Fibroblast of the aortic adventitia (primary cell): ENCODE measurements at regions not wholly inside any gene's neighbourhood (a gene's known extent, or its start where the extent isn't known, plus 50 kb on each side); places are given as distances from the start of the nearest gene placed in this dataset.
A peak's percentile ranks its signal among the peaks of the same experiment; 100 is the strongest.

ENCODE experiments used
- DNase-seq: peaks from one replicate; pipeline ENCODE4 v3.0.0-alpha.2; 2010; ENCODE audit warnings: low read depth
- H3K4me3 ChIP-seq: 2 replicates; pipeline ENCODE4 v1.5.1; 2011; ENCODE audit warnings: low read depth, mild to moderate bottlenecking, control low read depth, low read length, moderate library complexity
- TF ChIP-seq, protein P1 (sequence below): IDR thresholded peaks from 2 replicates; pipeline ENCODE4 v1.5.1; 2011; ENCODE audit warnings: mild to moderate bottlenecking, low read length, control low read depth, inconsistent platforms; ENCODE audit not compliant: insufficient read depth

DNA sequence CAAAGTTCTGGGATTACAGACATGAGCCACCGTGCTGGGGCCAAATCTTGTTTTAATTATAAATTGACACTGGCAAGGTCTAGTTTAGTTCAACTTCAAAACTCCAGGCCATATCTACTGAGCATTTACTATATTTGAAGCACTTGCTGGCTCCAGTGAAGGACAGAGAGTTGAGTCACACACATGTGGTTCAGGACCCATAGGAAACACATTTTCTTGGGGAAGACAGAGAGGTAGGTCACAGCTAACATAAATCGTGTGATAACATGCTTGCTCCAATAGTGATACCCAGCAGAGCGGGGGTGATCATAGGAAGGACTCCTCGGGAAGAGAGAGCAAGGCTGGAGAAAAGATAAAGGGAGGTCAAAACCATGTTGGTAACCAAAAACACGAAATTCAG, 170.6 kb upstream of the TSC22D1 start:
- no peak overlapping the region for H3K4me3 ChIP-seq
- TF ChIP-seq, protein P1, sequence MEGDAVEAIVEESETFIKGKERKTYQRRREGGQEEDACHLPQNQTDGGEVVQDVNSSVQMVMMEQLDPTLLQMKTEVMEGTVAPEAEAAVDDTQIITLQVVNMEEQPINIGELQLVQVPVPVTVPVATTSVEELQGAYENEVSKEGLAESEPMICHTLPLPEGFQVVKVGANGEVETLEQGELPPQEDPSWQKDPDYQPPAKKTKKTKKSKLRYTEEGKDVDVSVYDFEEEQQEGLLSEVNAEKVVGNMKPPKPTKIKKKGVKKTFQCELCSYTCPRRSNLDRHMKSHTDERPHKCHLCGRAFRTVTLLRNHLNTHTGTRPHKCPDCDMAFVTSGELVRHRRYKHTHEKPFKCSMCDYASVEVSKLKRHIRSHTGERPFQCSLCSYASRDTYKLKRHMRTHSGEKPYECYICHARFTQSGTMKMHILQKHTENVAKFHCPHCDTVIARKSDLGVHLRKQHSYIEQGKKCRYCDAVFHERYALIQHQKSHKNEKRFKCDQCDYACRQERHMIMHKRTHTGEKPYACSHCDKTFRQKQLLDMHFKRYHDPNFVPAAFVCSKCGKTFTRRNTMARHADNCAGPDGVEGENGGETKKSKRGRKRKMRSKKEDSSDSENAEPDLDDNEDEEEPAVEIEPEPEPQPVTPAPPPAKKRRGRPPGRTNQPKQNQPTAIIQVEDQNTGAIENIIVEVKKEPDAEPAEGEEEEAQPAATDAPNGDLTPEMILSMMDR = no peak
- no peak for DNase-seq

DNA sequence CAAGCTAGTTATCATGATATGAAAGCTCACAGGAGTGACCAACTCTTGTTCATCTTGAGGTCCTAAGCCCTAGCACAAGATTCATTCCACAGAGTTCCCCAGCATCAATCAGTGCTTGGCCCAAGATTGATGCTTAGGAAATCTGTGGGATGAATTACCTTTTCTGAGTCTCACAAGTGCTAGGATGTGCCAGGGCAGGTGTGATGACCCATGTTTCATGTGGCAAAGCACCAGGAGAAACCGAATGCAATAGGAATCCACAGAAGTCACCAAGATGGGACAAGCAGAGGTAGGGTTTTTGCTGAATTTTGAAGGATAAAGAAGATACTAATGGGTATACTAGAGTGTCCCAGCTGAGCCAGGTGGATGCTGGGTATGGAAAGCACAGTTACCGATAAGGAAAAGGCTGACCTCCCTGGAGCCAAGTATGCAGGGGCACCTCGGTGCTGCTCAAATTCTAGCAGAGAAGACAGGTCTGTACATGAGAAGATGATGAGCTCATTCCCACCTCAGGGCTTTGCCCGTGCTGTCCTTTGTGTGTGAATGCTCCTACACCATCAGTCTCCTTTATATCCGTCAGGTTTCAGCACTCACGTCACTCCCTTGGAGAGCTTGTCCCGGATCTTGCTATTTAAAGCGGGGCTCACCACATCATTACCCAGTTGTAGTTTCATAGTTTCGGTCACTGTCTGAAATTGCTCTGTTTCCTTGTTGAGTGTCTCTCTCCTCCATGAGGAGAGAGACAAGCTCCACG, 168.9 kb upstream of the TSC22D1 start:
- TF ChIP-seq, protein P1 = no peak
- no peak overlapping the region for H3K4me3 ChIP-seq
- no peak for DNase-seq

DNA sequence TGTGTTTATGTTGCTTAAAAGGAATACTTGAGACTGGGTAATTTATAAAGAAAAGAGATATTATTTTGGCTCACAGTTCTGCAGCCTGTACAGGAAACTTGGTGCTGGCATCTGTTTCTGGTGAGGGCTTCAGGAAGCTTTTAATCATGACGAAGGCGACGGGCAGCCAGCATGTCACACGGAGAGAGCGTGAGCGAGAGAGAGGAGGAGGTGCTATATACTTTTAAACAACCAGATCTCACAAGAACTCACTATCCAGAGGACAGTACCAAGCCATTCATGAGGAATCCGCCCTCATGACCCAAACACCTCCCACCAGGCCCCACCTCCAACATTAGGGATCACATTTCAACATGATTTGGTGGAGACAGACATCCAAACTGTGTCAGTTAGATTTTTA, 163.4 kb upstream of the TSC22D1 start:
- TF ChIP-seq, protein P1 = no peak
- no peak overlapping the region for H3K4me3 ChIP-seq
- DNase-seq = no peak

DNA sequence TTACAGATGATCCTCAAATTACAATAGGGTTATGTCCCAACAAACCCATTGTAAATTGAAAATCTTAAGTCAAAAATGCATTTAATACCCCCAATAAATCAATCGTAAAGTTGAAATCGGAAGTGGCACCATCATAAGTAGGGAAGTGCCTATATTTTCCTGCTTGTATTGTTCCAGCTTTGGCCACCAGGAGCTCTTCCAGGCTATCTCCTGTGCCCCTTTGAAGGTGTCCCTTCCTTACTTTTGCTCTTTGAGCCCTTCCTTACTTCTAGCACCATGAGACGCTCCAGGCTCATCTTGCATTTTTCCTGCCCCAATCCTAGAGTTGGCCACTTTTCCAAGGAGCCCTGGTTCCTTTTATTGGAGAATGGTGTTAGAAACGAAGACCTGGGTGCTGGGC, 163.0 kb upstream of the TSC22D1 start:
- DNase-seq = no peak
- TF ChIP-seq, protein P1 = peak; percentile 16
- H3K4me3 ChIP-seq = no peak overlapping the region

DNA sequence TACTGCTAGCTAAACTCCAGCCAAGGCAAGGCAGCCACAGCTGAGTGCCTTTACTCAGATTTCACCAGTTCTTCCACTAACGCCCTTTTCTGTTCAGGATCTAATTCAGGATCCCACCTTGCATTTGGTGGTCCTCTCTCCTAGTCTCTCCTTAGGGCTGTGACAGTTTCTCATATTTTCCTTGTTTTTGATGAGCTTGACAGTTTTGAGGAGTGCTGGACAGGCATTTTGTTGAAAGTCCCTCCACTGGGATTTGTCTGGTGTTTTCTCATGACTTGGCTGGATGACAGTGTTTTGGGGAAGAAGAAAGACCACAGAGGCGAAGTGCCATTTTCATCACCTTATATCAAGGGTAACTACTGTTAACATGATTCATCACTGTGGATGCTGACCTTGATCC, 162.3 kb upstream of the TSC22D1 start:
- TF ChIP-seq, protein P1 = no peak
- no peak overlapping the region for H3K4me3 ChIP-seq
- no peak for DNase-seq

DNA sequence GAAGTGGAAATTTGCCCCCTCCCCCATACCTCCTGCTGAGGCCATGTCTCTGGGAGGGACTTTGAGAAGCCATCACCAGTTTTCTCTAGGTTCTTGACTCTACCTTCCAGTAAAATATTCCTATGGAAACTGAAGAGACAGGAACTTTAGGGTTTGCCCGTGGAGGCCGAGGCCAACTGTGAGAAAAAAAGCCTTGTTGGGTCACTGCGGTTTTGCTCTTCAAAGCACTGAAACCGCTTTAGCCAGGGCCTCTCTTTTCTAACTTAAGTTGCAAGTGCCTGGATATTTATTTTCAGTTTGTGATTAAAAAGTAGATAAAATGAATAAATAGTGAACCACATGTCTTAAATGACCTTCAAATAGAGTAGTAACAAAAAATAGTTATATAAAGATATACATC, 159.7 kb upstream of the TSC22D1 start:
- DNase-seq = no peak
- TF ChIP-seq, protein P1 = no peak

DNA sequence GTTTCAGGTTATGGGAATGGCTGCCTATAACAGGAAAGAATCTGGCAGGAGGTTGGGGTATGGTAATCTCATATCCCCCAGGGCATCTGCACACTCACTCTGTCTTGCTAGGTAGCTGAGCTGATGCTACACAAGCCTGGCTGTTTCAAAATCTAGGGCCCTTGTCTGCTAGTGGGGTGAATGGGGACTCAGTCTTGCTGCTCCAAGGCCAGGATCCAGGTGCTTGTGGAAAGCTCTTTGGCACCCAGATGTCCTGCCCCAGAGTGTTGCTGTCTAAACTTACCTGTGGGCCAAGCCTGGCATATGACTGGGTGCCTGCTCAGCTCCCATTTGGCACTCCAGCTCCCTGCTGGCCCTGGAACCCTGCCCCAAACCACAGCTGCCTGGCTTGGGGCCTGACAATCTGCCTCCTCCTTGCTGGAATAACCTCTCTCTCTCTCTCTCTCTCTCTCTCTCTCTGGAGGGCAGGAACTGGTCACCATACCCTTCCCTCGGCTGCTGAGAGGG, 158.1 kb upstream of the TSC22D1 start:
- TF ChIP-seq, protein P1 = no peak
- no peak overlapping the region for H3K4me3 ChIP-seq
- peak; percentile 87 for DNase-seq

More for the DNA sequence above, 159.7 kb upstream of the TSC22D1 start:
- H3K4me3 ChIP-seq = no peak overlapping the region
